ENCODE measurements at regions not wholly inside any gene's neighbourhood (a gene's known extent, or its start where the extent isn't known, plus 50 kb on each side); places are given as distances from the start of the nearest gene placed in this dataset.

DNA sequence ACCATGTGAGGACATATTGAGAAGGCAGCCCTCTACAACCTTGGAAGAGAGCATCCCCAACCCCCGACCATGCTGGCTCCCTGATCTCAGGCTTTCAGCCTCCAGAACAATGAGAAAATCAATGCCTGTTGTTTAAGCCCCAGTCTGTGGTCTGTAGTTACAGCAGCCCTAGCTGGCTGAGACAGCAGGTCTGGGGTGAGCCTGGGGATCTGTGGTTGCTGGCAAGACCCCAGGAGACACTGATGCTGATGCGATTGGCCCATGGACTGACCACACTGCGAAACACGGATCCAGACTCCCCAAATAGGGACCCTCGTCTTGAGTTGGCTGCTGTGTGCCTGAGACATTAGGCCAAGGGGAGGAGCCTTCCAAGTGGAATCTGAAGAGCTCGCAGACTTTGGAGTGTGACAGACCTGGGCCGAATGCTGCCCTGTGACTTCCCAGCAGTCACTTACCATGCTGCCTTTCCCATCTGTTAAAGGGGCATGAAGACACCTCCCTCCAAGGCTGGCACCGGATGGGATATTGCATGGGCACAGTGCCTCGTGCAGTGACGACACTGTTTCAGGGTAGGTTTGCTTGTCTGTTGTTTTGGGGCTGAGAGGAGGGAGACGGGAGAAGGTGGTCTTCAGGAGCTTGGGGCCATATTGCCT lies 147.8 kb upstream of the RPL38 start:
- H3K36me3 ChIP-seq, result no peaks in the 10 kb centered on the region
- H3K4me1 ChIP-seq, result no peaks in the 10 kb centered on the region
- TF ChIP-seq CTCF (IDR thresholded peaks at IDR 0.05), result no peak
- H3K27ac ChIP-seq, result no peak overlapping the region
- DNase-seq, result no peak
- intact Hi-C loops (cut with DNase I), result no loop called here
- ATAC-seq, result no peak
- H3K9me3 ChIP-seq, result no peaks in the 10 kb centered on the region
- peaks cover 5% of the 10 kb centered on the region for H3K27me3 ChIP-seq (ENCODE audit: low read depth)
- no peak overlapping the region for H3K4me3 ChIP-seq

GRCh38 chr17:74059479-74060240 lies 143.8 kb upstream of the RPL38 start:
- ATAC-seq (no peak), DNase-seq (no peak)
- Histone ChIP-seq H3K27me3 (ENCODE audit: low read depth) (no peaks in the 10 kb centered on the region), H3K9me3 (no peaks in the 10 kb centered on the region), H3K4me1 (no peaks in the 10 kb centered on the region), H3K27ac (no peak overlapping the region), H3K36me3 (no peaks in the 10 kb centered on the region), H3K4me3 (no peak overlapping the region)
- intact Hi-C loops (cut with DNase I), result no loop called here
- no peak for TF ChIP-seq CTCF (IDR thresholded peaks at IDR 0.05)

DNA sequence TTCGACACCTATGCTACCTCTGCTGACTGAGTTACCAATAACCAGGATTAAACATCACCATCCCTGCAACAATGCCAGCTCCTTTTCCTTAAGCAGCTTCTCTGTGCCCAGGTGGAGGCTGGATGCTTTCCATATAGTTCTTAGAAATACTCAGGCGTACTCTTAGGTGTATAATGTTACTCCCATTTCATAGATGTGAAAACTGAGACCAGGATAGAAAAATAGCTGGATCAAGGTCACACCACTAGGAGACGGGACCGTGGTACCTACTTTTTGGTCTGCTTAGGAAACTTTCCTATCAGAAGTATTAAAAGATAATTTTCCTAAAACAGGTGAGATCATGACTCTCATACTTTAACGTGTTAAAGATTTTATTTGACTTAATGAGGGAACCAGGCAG lies 141.7 kb upstream of the RPL38 start:
- Histone ChIP-seq H3K4me3 (no peak overlapping the region), H3K4me1 (no peaks in the 10 kb centered on the region), H3K36me3 (no peaks in the 10 kb centered on the region), H3K9me3 (no peaks in the 10 kb centered on the region), H3K27me3 (ENCODE audit: low read depth) (no peaks in the 10 kb centered on the region), H3K27ac (no peak overlapping the region)
- intact Hi-C loops (cut with DNase I), result no loop called here
- ATAC-seq, result no peak
- no peak for DNase-seq
- TF ChIP-seq CTCF (IDR thresholded peaks at IDR 0.05), result no peak

DNA sequence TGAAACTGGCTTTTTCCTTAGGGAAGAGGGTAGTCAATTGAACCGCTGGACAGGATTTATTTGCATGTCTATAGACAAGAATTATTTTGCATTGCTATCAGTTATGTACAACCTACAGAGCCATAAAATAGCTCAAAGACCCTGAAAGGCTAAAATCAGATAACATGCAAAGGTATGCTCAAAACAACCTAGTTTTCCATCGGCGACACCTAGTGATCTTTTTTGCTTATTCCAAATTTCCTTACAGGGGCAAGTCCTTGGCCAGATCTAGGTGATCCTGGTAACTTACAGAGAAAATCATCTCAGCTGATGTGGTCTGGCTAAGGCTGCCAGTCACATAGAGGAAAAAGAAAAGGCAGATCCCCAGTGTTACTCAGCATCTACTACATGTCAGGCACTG lies 141.2 kb upstream of the RPL38 start:
- TF ChIP-seq CTCF (IDR thresholded peaks at IDR 0.05), result no peak
- no peaks in the 10 kb centered on the region for H3K36me3 ChIP-seq
- intact Hi-C loops (cut with DNase I), result no loop called here
- H3K27ac ChIP-seq, result no peak overlapping the region
- no peaks in the 10 kb centered on the region for H3K4me1 ChIP-seq
- ATAC-seq, result no peak
- no peak for DNase-seq
- no peaks in the 10 kb centered on the region for H3K27me3 ChIP-seq (ENCODE audit: low read depth)
- H3K4me3 ChIP-seq, result no peak overlapping the region
- H3K9me3 ChIP-seq, result no peaks in the 10 kb centered on the region

- no peak for TF ChIP-seq CTCF (IDR thresholded peaks at IDR 0.05)
- DNase-seq (no peak), ATAC-seq (no peak)
- Histone ChIP-seq H3K4me3 (no peak overlapping the region), H3K9me3 (no peaks in the 10 kb centered on the region), H3K27me3 (ENCODE audit: low read depth) (no peaks in the 10 kb centered on the region), H3K27ac (no peak overlapping the region), H3K4me1 (no peaks in the 10 kb centered on the region), H3K36me3 (no peaks in the 10 kb centered on the region)
- intact Hi-C loops (cut with DNase I), result no loop called here
These were observed 140.0 kb upstream of the RPL38 start for GRCh38 chr17:74063439-74063838.
